Stimulated activated memory B cell treated with anti-CD40 and anti-IgM and Interleukin-4, amounts not matched to agents 10 μg/mL and 1 μg/mL and 100 μg/mL, for 72 hours (primary cell): ENCODE measurements at regions not wholly inside any gene's neighbourhood (a gene's known extent, or its start where the extent isn't known, plus 50 kb on each side); places are given as distances from the start of the nearest gene placed in this dataset.

Experiments used
- ATAC-seq: fragments of 150-1000 bp; cut with Tn5 transposase; 2 replicates; pipeline ENCODE4 v1.10.0; 2021
- H3K27ac Mint-ChIP-seq: one replicate; pipeline ENCODE4 v1.8.0; 2022; ENCODE audit warnings: mild to moderate bottlenecking, mixed read lengths
- H3K27me3 Mint-ChIP-seq: one replicate; pipeline ENCODE4 v1.8.0; 2022; ENCODE audit warnings: mixed read lengths
- H3K36me3 Mint-ChIP-seq: one replicate; pipeline ENCODE4 v1.8.0; 2022; ENCODE audit warnings: mixed read lengths
- H3K4me1 Mint-ChIP-seq: one replicate; pipeline ENCODE4 v1.8.0; 2022; ENCODE audit warnings: mixed read lengths
- H3K4me3 Mint-ChIP-seq: one replicate; pipeline ENCODE4 v1.8.0; 2022; ENCODE audit warnings: mild to moderate bottlenecking, moderate library complexity, mixed read lengths
- H3K9me3 Mint-ChIP-seq: one replicate; pipeline ENCODE4 v1.8.0; 2022; ENCODE audit warnings: mixed read lengths

- H3K36me3 Mint-ChIP-seq, result no peaks in the 10 kb centered on the region
- H3K9me3 Mint-ChIP-seq, result peaks cover 4% of the 10 kb centered on the region
- H3K27me3 Mint-ChIP-seq, result peaks cover 35% of the 10 kb centered on the region
- no peak overlapping the region for H3K4me3 Mint-ChIP-seq
- ATAC-seq, result no peak
- no peak overlapping the region for H3K27ac Mint-ChIP-seq
- H3K4me1 Mint-ChIP-seq, result no peaks in the 10 kb centered on the region
Observed at GRCh38 chr20:23286346-23286745, 64.2 kb upstream of the NXT1 start.

GRCh38 chr20:23285536-23285935, 65.1 kb upstream of the NXT1 start:
- Mint-ChIP-seq H3K9me3 (peaks cover 4% of the 10 kb centered on the region), H3K36me3 (no peaks in the 10 kb centered on the region), H3K27ac (no peak overlapping the region), H3K4me3 (no peak overlapping the region), H3K27me3 (peaks cover 27% of the 10 kb centered on the region), H3K4me1 (no peaks in the 10 kb centered on the region)
- no peak for ATAC-seq

GRCh38 chr20:23284009-23284408, 66.6 kb upstream of the NXT1 start:
- no peaks in the 10 kb centered on the region for H3K4me1 Mint-ChIP-seq
- peaks cover 4% of the 10 kb centered on the region for H3K9me3 Mint-ChIP-seq
- ATAC-seq, result no peak
- H3K36me3 Mint-ChIP-seq, result no peaks in the 10 kb centered on the region
- H3K4me3 Mint-ChIP-seq, result no peak overlapping the region
- no peak overlapping the region for H3K27ac Mint-ChIP-seq
- H3K27me3 Mint-ChIP-seq, result peaks cover 22% of the 10 kb centered on the region

- H3K9me3 Mint-ChIP-seq, result peaks cover 4% of the 10 kb centered on the region
- no peaks in the 10 kb centered on the region for H3K4me1 Mint-ChIP-seq
- ATAC-seq, result peak; percentile 45
- peaks cover 22% of the 10 kb centered on the region for H3K27me3 Mint-ChIP-seq
- H3K4me3 Mint-ChIP-seq, result no peak overlapping the region
- no peaks in the 10 kb centered on the region for H3K36me3 Mint-ChIP-seq
- H3K27ac Mint-ChIP-seq, result no peak overlapping the region
Observed at GRCh38 chr20:23283096-23283850, 67.3 kb upstream of the NXT1 start.

- ATAC-seq, result no peak
- Mint-ChIP-seq H3K27me3 (peaks cover 22% of the 10 kb centered on the region), H3K4me3 (no peak overlapping the region), H3K4me1 (no peaks in the 10 kb centered on the region), H3K9me3 (peaks cover 4% of the 10 kb centered on the region), H3K36me3 (no peaks in the 10 kb centered on the region), H3K27ac (no peak overlapping the region)
Observed at GRCh38 chr20:23282546-23282945, 68.0 kb upstream of the NXT1 start.

- Mint-ChIP-seq H3K4me3 (no peak overlapping the region), H3K4me1 (no peaks in the 10 kb centered on the region), H3K27me3 (peaks cover 22% of the 10 kb centered on the region), H3K36me3 (no peaks in the 10 kb centered on the region), H3K27ac (no peak overlapping the region), H3K9me3 (peaks cover 4% of the 10 kb centered on the region)
- no peak for ATAC-seq
Observed at GRCh38 chr20:23282111-23282510, 68.5 kb upstream of the NXT1 start.

- H3K4me3 Mint-ChIP-seq, result no peak overlapping the region
- no peak overlapping the region for H3K27ac Mint-ChIP-seq
- H3K27me3 Mint-ChIP-seq, result peaks cover 18% of the 10 kb centered on the region
- no peaks in the 10 kb centered on the region for H3K4me1 Mint-ChIP-seq
- ATAC-seq, result no peak
- H3K9me3 Mint-ChIP-seq, result peaks cover 4% of the 10 kb centered on the region
- H3K36me3 Mint-ChIP-seq, result no peaks in the 10 kb centered on the region
Observed at GRCh38 chr20:23279836-23280235, 70.8 kb upstream of the NXT1 start.

- Mint-ChIP-seq H3K4me3 (no peak overlapping the region), H3K36me3 (no peaks in the 10 kb centered on the region), H3K27ac (no peak overlapping the region), H3K27me3 (peaks cover 8% of the 10 kb centered on the region), H3K9me3 (no peaks in the 10 kb centered on the region), H3K4me1 (no peaks in the 10 kb centered on the region)
- no peak for ATAC-seq
Observed at GRCh38 chr20:23278172-23278571, 72.4 kb upstream of the NXT1 start.

- H3K27me3 Mint-ChIP-seq, result peaks cover 8% of the 10 kb centered on the region
- H3K9me3 Mint-ChIP-seq, result no peaks in the 10 kb centered on the region
- ATAC-seq, result no peak
- no peak overlapping the region for H3K27ac Mint-ChIP-seq
- no peaks in the 10 kb centered on the region for H3K4me1 Mint-ChIP-seq
- H3K36me3 Mint-ChIP-seq, result no peaks in the 10 kb centered on the region
- H3K4me3 Mint-ChIP-seq, result no peak overlapping the region
Observed at GRCh38 chr20:23277316-23277715, 73.3 kb upstream of the NXT1 start.

- ATAC-seq, result no peak
- Mint-ChIP-seq H3K27me3 (no peaks in the 10 kb centered on the region), H3K4me3 (no peak overlapping the region), H3K4me1 (no peaks in the 10 kb centered on the region), H3K9me3 (peaks cover 10% of the 10 kb centered on the region), H3K27ac (no peak overlapping the region), H3K36me3 (no peaks in the 10 kb centered on the region)
Observed at GRCh38 chr20:23273776-23274175, 76.8 kb upstream of the NXT1 start.

- no peak overlapping the region for H3K4me3 Mint-ChIP-seq
- H3K4me1 Mint-ChIP-seq, result no peaks in the 10 kb centered on the region
- peaks cover 14% of the 10 kb centered on the region for H3K9me3 Mint-ChIP-seq
- H3K36me3 Mint-ChIP-seq, result no peaks in the 10 kb centered on the region
- H3K27me3 Mint-ChIP-seq, result no peaks in the 10 kb centered on the region
- no peak for ATAC-seq
- H3K27ac Mint-ChIP-seq, result no peak overlapping the region
Observed at GRCh38 chr20:23272176-23273029, 78.2 kb upstream of the NXT1 start.

- no peaks in the 10 kb centered on the region for H3K27me3 Mint-ChIP-seq
- no peak overlapping the region for H3K4me3 Mint-ChIP-seq
- H3K9me3 Mint-ChIP-seq, result peaks cover 14% of the 10 kb centered on the region
- ATAC-seq, result no peak
- H3K4me1 Mint-ChIP-seq, result no peaks in the 10 kb centered on the region
- H3K36me3 Mint-ChIP-seq, result no peaks in the 10 kb centered on the region
- H3K27ac Mint-ChIP-seq, result no peak overlapping the region
Observed at GRCh38 chr20:23270382-23270911, 80.1 kb upstream of the NXT1 start.

GRCh38 chr20:23269954-23270353, 80.6 kb upstream of the NXT1 start:
- Mint-ChIP-seq H3K27ac (no peak overlapping the region), H3K36me3 (no peaks in the 10 kb centered on the region), H3K27me3 (no peaks in the 10 kb centered on the region), H3K4me1 (no peaks in the 10 kb centered on the region), H3K4me3 (no peak overlapping the region), H3K9me3 (peaks cover 14% of the 10 kb centered on the region)
- no peak for ATAC-seq

- H3K36me3 Mint-ChIP-seq, result no peaks in the 10 kb centered on the region
- peaks cover 15% of the 10 kb centered on the region for H3K9me3 Mint-ChIP-seq
- no peak overlapping the region for H3K27ac Mint-ChIP-seq
- no peak for ATAC-seq
- no peaks in the 10 kb centered on the region for H3K4me1 Mint-ChIP-seq
- no peak overlapping the region for H3K4me3 Mint-ChIP-seq
- H3K27me3 Mint-ChIP-seq, result no peaks in the 10 kb centered on the region
Observed at GRCh38 chr20:23268792-23269354, 81.7 kb upstream of the NXT1 start.

GRCh38 chr20:23267909-23268308, 82.7 kb upstream of the NXT1 start:
- Mint-ChIP-seq H3K4me1 (no peaks in the 10 kb centered on the region), H3K36me3 (no peaks in the 10 kb centered on the region), H3K4me3 (no peak overlapping the region), H3K27me3 (no peaks in the 10 kb centered on the region), H3K27ac (no peak overlapping the region), H3K9me3 (peaks cover 20% of the 10 kb centered on the region)
- ATAC-seq, result no peak
